Peyer's patch (tissue), 4 donors: ENCODE measurements at regions not wholly inside any gene's neighbourhood (a gene's known extent, or its start where the extent isn't known, plus 50 kb on each side); places are given as distances from the start of the nearest gene placed in this dataset.

Experiments
- CTCF ChIP-seq, 6 experiments: fragments of 450-650 bp in 4 of 6; fragments of 200-600 bp in 2 of 6; sonication (generic) in 1 of 6; IDR thresholded peaks; one replicate each; pipeline ENCODE4 v1.5.1; 2017 to 2019; ENCODE audit warnings: antibody characterized with exemption in 6 of 6, mild to moderate bottlenecking in 3 of 6, moderate library complexity in 1 of 6
- POLR2A ChIP-seq, 2 donors: fragments of 450-650 bp; IDR thresholded peaks; one replicate each; pipeline ENCODE4 v1.5.1; 2017; ENCODE audit warnings: antibody characterized with exemption in 2 of 2, mild to moderate bottlenecking in 2 of 2, moderate library complexity in 2 of 2

- TF ChIP-seq CTCF (IDR thresholded peaks at IDR 0.05) (no peak), POLR2A (IDR thresholded peaks at IDR 0.05) (no peak)
These were observed 95.4 kb upstream of the SLCO6A1 start for GRCh38 chr5:102594192-102594591.
